Psoas muscle (tissue), 7 donors: ENCODE measurements at regions not wholly inside any gene's neighbourhood (a gene's known extent, or its start where the extent isn't known, plus 50 kb on each side); places are given as distances from the start of the nearest gene placed in this dataset.

Experiments used
- ATAC-seq, 4 donors: fragments of 200-7000 bp; cut with Tn5 transposase; one replicate each; pipeline ENCODE4 v1.9.1; 2020; ENCODE audit warnings: moderate library complexity in 3 of 4, mild to moderate bottlenecking in 2 of 4
- DNase-seq, 2 donors: peaks; one replicate each; pipeline ENCODE4 v3.0.0-alpha.2; 2020
- H3K27ac ChIP-seq: fragments of 200-600 bp; one replicate; pipeline ENCODE4 v1.8.0; 2022
- H3K27me3 ChIP-seq, 3 donors: fragments of 200-600 bp in 1 of 3; one replicate each; pipeline versions ENCODE4 v1.6.1 to v1.8.0; 2013 to 2022; ENCODE audit warnings: low read length in 2 of 3, mild to moderate bottlenecking in 2 of 3, moderate library complexity in 1 of 3; ENCODE audit not compliant: insufficient read depth in 3 of 3
- H3K36me3 ChIP-seq, 2 donors: fragments of 200-600 bp in 1 of 2; one replicate each; pipeline versions ENCODE4 v1.6.1 to v1.8.0; 2013 to 2022; ENCODE audit warnings: low read depth in 1 of 2, mild to moderate bottlenecking in 1 of 2, moderate library complexity in 1 of 2; ENCODE audit not compliant: insufficient read depth in 1 of 2
- H3K4me1 ChIP-seq: fragments of 200-600 bp; one replicate; pipeline ENCODE4 v1.8.0; 2022
- H3K4me3 ChIP-seq: fragments of 200-600 bp; one replicate; pipeline ENCODE4 v1.8.0; 2022; ENCODE audit warnings: mild to moderate bottlenecking
- H3K9me3 ChIP-seq: fragments of 200-600 bp; one replicate; pipeline ENCODE4 v1.8.0; 2022
- CTCF ChIP-seq: fragments of 200-600 bp; IDR thresholded peaks from one replicate; pipeline ENCODE4 v1.8.0; 2022; ENCODE audit warnings: antibody characterized with exemption
- WGBS, 3 donors: extraction: QIAGEN DNeasy Blood & Tissue Kit; methylation state at CpG; one replicate each; pipeline versions ENCODE4 v1.1.6 to v1.1.7; 2013; 5-methylcytosine and 5-hydroxymethylcytosine counted together
- intact Hi-C, 2 donors: fragments of 100-400 bp; cut with DNase I; formaldehyde crosslinking; loops; one replicate each; pipeline versions ENCODE4 v1.11.0 to v1.14.2; 2022
- donor health status: healthy with polysubstance abuse.
- donor health status: DM: no; HTN: no; CAD: no; lungs with moderate emphysema.
- donor health status: Bipolar disorder and iron deficiency.
- donor health status: healthy.
- donor health status: DM: yes; HTN: yes; CAD: no.
- donor health status: DM: no; HTN: no; CAD: no.
- donor health status: DM: yes; HTN: yes; CAD: no.

GRCh38 chr15:47374222-47374621 lies 343.1 kb upstream of the SEMA6D start:
- H3K27me3 ChIP-seq, result no peaks in the 10 kb centered on the region
- H3K4me3 ChIP-seq, result no peak overlapping the region
- 4 to 26% (median 24%) methylated on average over 1 of the region's 1 CpG for WGBS, 3 donors
- peak; percentile 5 for TF ChIP-seq CTCF
- no peak for DNase-seq
- H3K4me1 ChIP-seq, result no peaks in the 10 kb centered on the region
- intact Hi-C loops, result no loop called here
- H3K36me3 ChIP-seq, result no peaks in the 10 kb centered on the region
- no peak overlapping the region for H3K27ac ChIP-seq
- ATAC-seq, result no peak
- no peaks in the 10 kb centered on the region for H3K9me3 ChIP-seq

- Histone ChIP-seq H3K36me3 (no peaks in the 10 kb centered on the region), H3K4me3 (no peak overlapping the region), H3K4me1 (no peaks in the 10 kb centered on the region), H3K27ac (no peak overlapping the region), H3K27me3 (no peaks in the 10 kb centered on the region), H3K9me3 (no peaks in the 10 kb centered on the region)
- DNase-seq (no peak), ATAC-seq (no peak)
- 64 to 85% (median 64%) methylated on average over 3 of the region's 3 CpGs for WGBS, 3 donors
- intact Hi-C loops, result no loop called here
- no peak for TF ChIP-seq CTCF
These were observed 341.1 kb upstream of the SEMA6D start for GRCh38 chr15:47376190-47376589.

- WGBS, 3 donors, result 56 to 64% (median 57%) methylated on average over 2 of the region's 2 CpGs
- Histone ChIP-seq H3K4me1 (no peaks in the 10 kb centered on the region), H3K9me3 (no peaks in the 10 kb centered on the region), H3K27me3 (no peaks in the 10 kb centered on the region), H3K27ac (no peak overlapping the region), H3K36me3 (no peaks in the 10 kb centered on the region), H3K4me3 (no peak overlapping the region)
- ATAC-seq (no peak), DNase-seq (no peak)
- intact Hi-C loops, result no loop called here
- no peak for TF ChIP-seq CTCF
These were observed 339.8 kb upstream of the SEMA6D start for GRCh38 chr15:47377465-47377864.

GRCh38 chr15:47378527-47378926 lies 338.8 kb upstream of the SEMA6D start:
- intact Hi-C loops, result no loop called here
- Histone ChIP-seq H3K27ac (no peak overlapping the region), H3K9me3 (no peaks in the 10 kb centered on the region), H3K36me3 (no peaks in the 10 kb centered on the region), H3K4me1 (no peaks in the 10 kb centered on the region), H3K27me3 (no peaks in the 10 kb centered on the region), H3K4me3 (no peak overlapping the region)
- no peak for DNase-seq
- TF ChIP-seq CTCF, result no peak
- no peak for ATAC-seq
- WGBS, 3 donors, result 56 to 68% (median 58%) methylated on average over 2 of the region's 2 CpGs

- Histone ChIP-seq H3K4me3 (no peak overlapping the region), H3K27me3 (no peaks in the 10 kb centered on the region), H3K4me1 (no peaks in the 10 kb centered on the region), H3K9me3 (no peaks in the 10 kb centered on the region), H3K27ac (no peak overlapping the region), H3K36me3 (no peaks in the 10 kb centered on the region)
- intact Hi-C loops, result no loop called here
- DNase-seq (no peak), ATAC-seq (no peak)
- no peak for TF ChIP-seq CTCF
- 79 to 93% (median 87%) methylated on average over 5 of the region's 5 CpGs for WGBS, 3 donors
These were observed 334.2 kb upstream of the SEMA6D start for GRCh38 chr15:47383102-47383501.
